ENCODE measurements at regions not wholly inside any gene's neighbourhood (a gene's known extent, or its start where the extent isn't known, plus 50 kb on each side); places are given as distances from the start of the nearest gene placed in this dataset.

DNA sequence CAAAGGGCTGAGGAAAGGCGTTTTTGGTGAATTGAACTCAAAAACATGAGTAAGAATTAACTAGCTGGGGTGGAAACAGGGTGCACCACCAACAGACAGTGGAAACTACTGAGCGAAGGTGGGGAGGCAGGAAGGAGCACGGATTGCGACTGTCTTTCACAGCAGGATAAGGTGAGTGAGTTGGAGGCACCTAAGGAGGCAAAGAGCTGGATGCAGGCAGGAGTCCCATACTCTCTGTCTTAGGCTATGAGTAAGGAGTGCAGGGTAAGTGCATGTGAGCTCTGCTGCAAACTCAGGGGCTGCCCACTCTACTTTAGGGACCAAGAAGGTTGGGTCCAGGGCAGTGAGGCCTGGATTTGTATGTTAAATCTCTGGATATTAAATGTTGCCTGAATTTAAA lies 333.1 kb upstream of the ZNF521 start:
- no peaks in the 10 kb centered on the region for H3F3A ChIP-seq (ENCODE audit: insufficient read depth, low read depth)
- no peak overlapping the region for H3K4me2 ChIP-seq
- POLR2A ChIA-PET (ENCODE audit: unreplicated experiment) = no interaction called here
- TF ChIP-seq EZH2 (IDR thresholded peaks at IDR 0.05; ENCODE audit: low read depth) = no peak
- TF ChIP-seq, protein P1, sequence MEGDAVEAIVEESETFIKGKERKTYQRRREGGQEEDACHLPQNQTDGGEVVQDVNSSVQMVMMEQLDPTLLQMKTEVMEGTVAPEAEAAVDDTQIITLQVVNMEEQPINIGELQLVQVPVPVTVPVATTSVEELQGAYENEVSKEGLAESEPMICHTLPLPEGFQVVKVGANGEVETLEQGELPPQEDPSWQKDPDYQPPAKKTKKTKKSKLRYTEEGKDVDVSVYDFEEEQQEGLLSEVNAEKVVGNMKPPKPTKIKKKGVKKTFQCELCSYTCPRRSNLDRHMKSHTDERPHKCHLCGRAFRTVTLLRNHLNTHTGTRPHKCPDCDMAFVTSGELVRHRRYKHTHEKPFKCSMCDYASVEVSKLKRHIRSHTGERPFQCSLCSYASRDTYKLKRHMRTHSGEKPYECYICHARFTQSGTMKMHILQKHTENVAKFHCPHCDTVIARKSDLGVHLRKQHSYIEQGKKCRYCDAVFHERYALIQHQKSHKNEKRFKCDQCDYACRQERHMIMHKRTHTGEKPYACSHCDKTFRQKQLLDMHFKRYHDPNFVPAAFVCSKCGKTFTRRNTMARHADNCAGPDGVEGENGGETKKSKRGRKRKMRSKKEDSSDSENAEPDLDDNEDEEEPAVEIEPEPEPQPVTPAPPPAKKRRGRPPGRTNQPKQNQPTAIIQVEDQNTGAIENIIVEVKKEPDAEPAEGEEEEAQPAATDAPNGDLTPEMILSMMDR (conservative IDR thresholded peaks at IDR 0.05) = no peak
- H3K27me3 ChIP-seq (ENCODE audit: insufficient read depth, low read depth) = no peaks in the 10 kb centered on the region
- no peaks in the 10 kb centered on the region for H3K9me2 ChIP-seq (ENCODE audit: insufficient read depth)
- H3K36me3 ChIP-seq (ENCODE audit: low read depth) = no peaks in the 10 kb centered on the region
- intact Hi-C loops (cut with micrococcal nuclease; ENCODE audit: unreplicated experiment) = no loop called here
- H3K4me3 ChIP-seq = no peak overlapping the region
- CTCF ChIA-PET = no interaction called here
- H3K9me3 ChIP-seq (ENCODE audit: insufficient read depth, low read depth) = no peaks in the 10 kb centered on the region
- no TSS peak for BruUV-seq (replicated peaks)
- H2AFZ ChIP-seq = no peak overlapping the region
- no peaks in the 10 kb centered on the region for H3K79me2 ChIP-seq (ENCODE audit: low read depth)
- H4K20me1 ChIP-seq (ENCODE audit: insufficient read depth) = no peaks in the 10 kb centered on the region
- no peak for DNase-seq
- H3K27ac ChIP-seq = no peak overlapping the region
- no peaks in the 10 kb centered on the region for H3K4me1 ChIP-seq (replicated peaks; ENCODE audit: insufficient read depth)

DNA sequence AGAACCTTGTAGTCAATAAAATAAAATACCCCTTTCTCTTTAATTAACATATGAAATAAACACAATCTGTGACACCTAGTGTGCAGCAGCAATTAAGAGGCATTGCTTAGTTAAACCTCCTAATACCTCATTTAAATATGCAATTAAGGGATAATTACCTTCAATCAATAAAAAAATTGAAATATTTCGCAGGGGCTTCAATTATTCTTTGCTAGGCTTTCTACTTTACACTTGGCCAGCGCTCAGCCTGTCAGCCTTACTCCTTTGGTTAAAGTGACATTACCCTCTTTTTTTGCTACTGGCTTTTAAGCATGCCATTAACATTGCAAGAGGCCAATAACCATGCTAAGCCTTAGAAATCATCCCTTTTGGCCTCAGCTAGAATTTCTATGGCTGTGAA lies 327.5 kb upstream of the ZNF521 start:
- no peaks in the 10 kb centered on the region for H3K4me1 ChIP-seq (replicated peaks; ENCODE audit: insufficient read depth)
- DNase-seq = no peak
- BruUV-seq (replicated peaks) = no TSS peak
- no peaks in the 10 kb centered on the region for H3K9me3 ChIP-seq (ENCODE audit: insufficient read depth, low read depth)
- ChIA-PET CTCF (no interaction called here), POLR2A (ENCODE audit: unreplicated experiment) (no interaction called here)
- H3K27me3 ChIP-seq (ENCODE audit: insufficient read depth, low read depth) = no peaks in the 10 kb centered on the region
- H3K4me2 ChIP-seq = no peak overlapping the region
- H3K36me3 ChIP-seq (ENCODE audit: low read depth) = no peaks in the 10 kb centered on the region
- H3K79me2 ChIP-seq (ENCODE audit: low read depth) = no peaks in the 10 kb centered on the region
- intact Hi-C loops (cut with micrococcal nuclease; ENCODE audit: unreplicated experiment) = no loop called here
- no peak overlapping the region for H2AFZ ChIP-seq
- H3K27ac ChIP-seq = no peak overlapping the region
- TF ChIP-seq, protein P1 (conservative IDR thresholded peaks at IDR 0.05) = no peak
- TF ChIP-seq EZH2 (IDR thresholded peaks at IDR 0.05; ENCODE audit: low read depth) = no peak
- no peaks in the 10 kb centered on the region for H3F3A ChIP-seq (ENCODE audit: insufficient read depth, low read depth)
- no peak overlapping the region for H3K4me3 ChIP-seq
- H3K9me2 ChIP-seq (ENCODE audit: insufficient read depth) = no peaks in the 10 kb centered on the region
- H4K20me1 ChIP-seq (ENCODE audit: insufficient read depth) = no peaks in the 10 kb centered on the region

DNA sequence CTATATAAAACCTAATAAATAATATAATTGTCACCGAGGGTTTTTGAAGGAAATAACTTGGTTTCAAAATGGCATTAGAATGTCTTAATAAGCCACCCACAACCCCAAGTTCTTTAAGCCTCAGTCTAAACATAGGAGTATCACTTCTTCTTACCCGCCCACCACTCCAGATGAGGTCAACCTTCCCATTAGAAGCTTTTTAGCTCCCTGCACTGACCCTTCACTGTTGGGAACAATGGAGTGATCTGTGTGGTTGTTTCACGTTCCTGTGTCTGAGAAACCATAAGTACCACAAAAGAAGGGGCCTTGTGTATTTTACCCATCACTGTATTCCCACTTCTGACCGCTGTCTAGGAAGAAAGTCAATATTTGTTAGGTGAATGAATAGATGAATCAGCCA lies 326.3 kb upstream of the ZNF521 start:
- Histone ChIP-seq H3K9me2 (ENCODE audit: insufficient read depth) (no peaks in the 10 kb centered on the region), H2AFZ (no peak overlapping the region), H3K27ac (no peak overlapping the region), H3F3A (ENCODE audit: insufficient read depth, low read depth) (no peaks in the 10 kb centered on the region), H3K4me3 (no peak overlapping the region), H3K4me2 (no peak overlapping the region), H3K36me3 (ENCODE audit: low read depth) (no peaks in the 10 kb centered on the region), H3K9me3 (ENCODE audit: insufficient read depth, low read depth) (no peaks in the 10 kb centered on the region), H3K27me3 (ENCODE audit: insufficient read depth, low read depth) (no peaks in the 10 kb centered on the region), H3K4me1 (replicated peaks; ENCODE audit: insufficient read depth) (no peaks in the 10 kb centered on the region), H3K79me2 (ENCODE audit: low read depth) (no peaks in the 10 kb centered on the region), H4K20me1 (ENCODE audit: insufficient read depth) (no peaks in the 10 kb centered on the region)
- ChIA-PET POLR2A (ENCODE audit: unreplicated experiment) (no interaction called here), CTCF (no interaction called here)
- DNase-seq = no peak
- intact Hi-C loops (cut with micrococcal nuclease; ENCODE audit: unreplicated experiment) = no loop called here
- no peak for TF ChIP-seq EZH2 (IDR thresholded peaks at IDR 0.05; ENCODE audit: low read depth)
- BruUV-seq (replicated peaks) = no TSS peak

DNA sequence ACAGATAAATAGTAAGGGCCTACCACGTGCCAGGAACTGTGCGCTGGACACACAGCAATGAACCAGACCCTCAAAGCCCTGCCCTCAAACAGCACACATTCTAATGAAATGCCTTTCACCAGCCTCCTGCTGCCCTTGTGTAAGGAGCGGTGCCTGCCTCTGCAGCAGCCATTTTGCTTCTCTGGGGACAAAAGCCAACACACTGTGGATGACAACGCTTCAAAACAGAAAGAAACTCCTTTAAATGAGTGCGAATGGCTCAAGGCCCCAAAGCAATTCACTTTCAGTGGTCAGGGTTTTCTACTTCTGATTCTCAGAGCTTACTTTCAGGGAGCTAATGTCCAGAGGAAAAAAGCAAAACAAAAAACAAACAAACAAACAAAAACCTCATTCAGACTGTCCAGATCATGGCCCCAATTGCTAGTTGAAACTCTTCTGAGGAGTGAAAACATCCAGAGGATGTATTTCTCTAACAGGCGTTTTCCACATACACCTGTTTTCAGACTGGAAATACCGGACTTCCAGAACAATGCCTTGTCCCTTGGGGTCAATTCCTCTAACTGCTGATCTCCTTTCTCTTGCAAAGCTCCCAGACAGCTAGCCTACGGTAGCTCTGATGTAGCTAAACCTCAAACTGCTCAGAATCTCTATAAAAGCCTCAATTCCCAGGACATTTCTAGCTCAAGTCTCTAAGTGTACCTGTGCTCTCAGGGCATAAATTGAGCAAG lies 323.3 kb upstream of the ZNF521 start:
- no peaks in the 10 kb centered on the region for H3K27me3 ChIP-seq (ENCODE audit: insufficient read depth, low read depth)
- H3K4me2 ChIP-seq = no peak overlapping the region
- no peak overlapping the region for H3K4me3 ChIP-seq
- no peaks in the 10 kb centered on the region for H3K36me3 ChIP-seq (ENCODE audit: low read depth)
- no peaks in the 10 kb centered on the region for H3K4me1 ChIP-seq (replicated peaks; ENCODE audit: insufficient read depth)
- no peaks in the 10 kb centered on the region for H3K9me3 ChIP-seq (ENCODE audit: insufficient read depth, low read depth)
- POLR2A ChIA-PET (ENCODE audit: unreplicated experiment) = no interaction called here
- no peaks in the 10 kb centered on the region for H3F3A ChIP-seq (ENCODE audit: insufficient read depth, low read depth)
- H4K20me1 ChIP-seq (ENCODE audit: insufficient read depth) = no peaks in the 10 kb centered on the region
- no peak overlapping the region for H2AFZ ChIP-seq
- H3K9me2 ChIP-seq (ENCODE audit: insufficient read depth) = no peaks in the 10 kb centered on the region
- no peak for DNase-seq
- no peak overlapping the region for H3K27ac ChIP-seq
- no peaks in the 10 kb centered on the region for H3K79me2 ChIP-seq (ENCODE audit: low read depth)
- intact Hi-C loops (cut with micrococcal nuclease; ENCODE audit: unreplicated experiment) = no loop called here
- CTCF ChIA-PET = no interaction called here
- BruUV-seq (replicated peaks) = no TSS peak
- TF ChIP-seq EZH2 (IDR thresholded peaks at IDR 0.05; ENCODE audit: low read depth) = no peak
- TF ChIP-seq, protein P1 (conservative IDR thresholded peaks at IDR 0.05) = no peak

All from PC-9 (cell line).